Testis (tissue), 2 donors: ENCODE measurements at regions not wholly inside any gene's neighbourhood (a gene's known extent, or its start where the extent isn't known, plus 50 kb on each side); places are given as distances from the start of the nearest gene placed in this dataset.

Experiments used
- DNase-seq: peaks from one replicate; pipeline ENCODE4 v3.0.0-alpha.2; 2019
- H3K27ac ChIP-seq, 2 donors: fragments of 200-600 bp; sonication (generic); one replicate each; pipeline ENCODE4 v1.5.1; 2019
- H3K27me3 ChIP-seq: fragments of 200-600 bp; sonication (generic); one replicate; pipeline ENCODE4 v1.5.1; 2019
- H3K36me3 ChIP-seq: fragments of 200-600 bp; sonication (generic); one replicate; pipeline ENCODE4 v1.5.1; 2017; ENCODE audit warnings: low read depth; ENCODE audit errors: missing control alignments
- H3K4me1 ChIP-seq: fragments of 200-600 bp; sonication (generic); one replicate; pipeline ENCODE4 v1.5.1; 2019
- H3K4me3 ChIP-seq, 2 donors: fragments of 200-600 bp; sonication (generic); one replicate each; pipeline ENCODE4 v1.5.1; 2017 to 2019
- H3K9me3 ChIP-seq: fragments of 200-600 bp; sonication (generic); one replicate; pipeline ENCODE4 v1.5.1; 2017
- POLR2A ChIP-seq: fragments of 450-650 bp; IDR thresholded peaks from one replicate; pipeline ENCODE4 v1.6.1; 2017; ENCODE audit warnings: antibody characterized with exemption, mild to moderate bottlenecking, moderate library complexity
- WGBS, 2 donors: methylation state at CpG; one replicate each; pipeline ENCODE4 v1.1.5; 2018; 5-methylcytosine and 5-hydroxymethylcytosine counted together
- intact Hi-C: fragments of 100-400 bp; cut with DNase I; formaldehyde crosslinking; loops from one replicate; pipeline ENCODE4 v1.15.1; 2023; ENCODE audit warnings: low total_unique reads
- TF ChIP-seq, protein P1 (sequence below), 3 experiments: fragments of 450-650 bp in 2 of 3; fragments of 200-600 bp in 1 of 3; sonication (generic) in 1 of 3; IDR thresholded peaks; one replicate each; pipeline ENCODE4 v1.5.1; 2016 to 2019; ENCODE audit warnings: antibody characterized with exemption in 3 of 3, mild to moderate bottlenecking in 2 of 3, moderate library complexity in 1 of 3

DNA sequence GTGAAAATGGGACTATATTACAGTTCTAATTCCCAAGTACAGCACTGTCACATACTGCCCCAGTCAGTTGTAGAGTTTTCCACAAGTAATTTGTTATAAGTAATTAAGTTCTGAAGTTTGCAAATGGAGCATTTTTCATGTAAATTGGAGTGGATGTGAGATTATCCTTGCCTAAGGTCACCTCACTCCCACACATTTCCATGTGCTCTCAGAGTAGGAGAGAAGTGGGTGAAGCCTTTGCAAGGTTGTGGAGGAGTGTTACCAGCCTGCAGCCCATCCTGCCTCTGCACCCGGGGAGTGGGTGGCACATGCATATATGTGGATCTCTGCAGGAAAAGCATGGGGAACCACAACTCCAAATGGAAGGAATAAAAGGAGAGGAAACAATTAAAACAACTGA is 169.8 kb downstream of the CD47 start:
- intact Hi-C loops: no loop called here
- H3K4me3 ChIP-seq: no peak overlapping the region
- WGBS, 2 donors: 74 to 94% methylated on average over 1 of the region's 1 CpG
- H3K4me1 ChIP-seq: no peaks in the 10 kb centered on the region
- no peak overlapping the region for H3K27ac ChIP-seq
- no peaks in the 10 kb centered on the region for H3K9me3 ChIP-seq
- no peak for DNase-seq
- TF ChIP-seq POLR2A: no peak
- TF ChIP-seq, protein P1, sequence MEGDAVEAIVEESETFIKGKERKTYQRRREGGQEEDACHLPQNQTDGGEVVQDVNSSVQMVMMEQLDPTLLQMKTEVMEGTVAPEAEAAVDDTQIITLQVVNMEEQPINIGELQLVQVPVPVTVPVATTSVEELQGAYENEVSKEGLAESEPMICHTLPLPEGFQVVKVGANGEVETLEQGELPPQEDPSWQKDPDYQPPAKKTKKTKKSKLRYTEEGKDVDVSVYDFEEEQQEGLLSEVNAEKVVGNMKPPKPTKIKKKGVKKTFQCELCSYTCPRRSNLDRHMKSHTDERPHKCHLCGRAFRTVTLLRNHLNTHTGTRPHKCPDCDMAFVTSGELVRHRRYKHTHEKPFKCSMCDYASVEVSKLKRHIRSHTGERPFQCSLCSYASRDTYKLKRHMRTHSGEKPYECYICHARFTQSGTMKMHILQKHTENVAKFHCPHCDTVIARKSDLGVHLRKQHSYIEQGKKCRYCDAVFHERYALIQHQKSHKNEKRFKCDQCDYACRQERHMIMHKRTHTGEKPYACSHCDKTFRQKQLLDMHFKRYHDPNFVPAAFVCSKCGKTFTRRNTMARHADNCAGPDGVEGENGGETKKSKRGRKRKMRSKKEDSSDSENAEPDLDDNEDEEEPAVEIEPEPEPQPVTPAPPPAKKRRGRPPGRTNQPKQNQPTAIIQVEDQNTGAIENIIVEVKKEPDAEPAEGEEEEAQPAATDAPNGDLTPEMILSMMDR (IDR thresholded peaks at IDR 0.05): no peak
- H3K27me3 ChIP-seq: no peaks in the 10 kb centered on the region
- no peaks in the 10 kb centered on the region for H3K36me3 ChIP-seq

DNA sequence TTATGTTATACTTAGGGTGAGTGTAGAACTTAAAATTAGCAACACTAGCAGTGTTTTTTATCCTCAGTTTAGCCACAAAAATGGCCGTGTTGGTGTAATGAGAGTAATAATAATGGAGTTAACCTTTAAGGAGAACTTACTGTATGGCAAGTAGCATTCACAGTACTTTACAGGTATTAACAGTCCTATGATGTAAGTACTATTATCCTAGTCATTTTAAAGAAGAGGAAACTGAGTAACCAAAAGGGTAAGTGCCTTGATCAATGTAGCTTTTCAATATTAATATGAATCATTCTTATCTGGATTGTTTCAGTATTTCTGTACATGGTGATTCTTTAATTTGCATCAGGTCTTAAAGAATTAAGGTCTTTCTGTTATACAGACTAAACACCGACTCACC is 170.3 kb downstream of the CD47 start:
- H3K4me3 ChIP-seq: no peak overlapping the region
- no peaks in the 10 kb centered on the region for H3K9me3 ChIP-seq
- no peaks in the 10 kb centered on the region for H3K4me1 ChIP-seq
- H3K36me3 ChIP-seq: no peaks in the 10 kb centered on the region
- intact Hi-C loops: no loop called here
- DNase-seq: no peak
- WGBS, 2 donors: 90 to 93% methylated on average over 2 of the region's 2 CpGs
- no peak overlapping the region for H3K27ac ChIP-seq
- H3K27me3 ChIP-seq: no peaks in the 10 kb centered on the region
- TF ChIP-seq, protein P1 (IDR thresholded peaks at IDR 0.05): no peak
- no peak for TF ChIP-seq POLR2A

DNA sequence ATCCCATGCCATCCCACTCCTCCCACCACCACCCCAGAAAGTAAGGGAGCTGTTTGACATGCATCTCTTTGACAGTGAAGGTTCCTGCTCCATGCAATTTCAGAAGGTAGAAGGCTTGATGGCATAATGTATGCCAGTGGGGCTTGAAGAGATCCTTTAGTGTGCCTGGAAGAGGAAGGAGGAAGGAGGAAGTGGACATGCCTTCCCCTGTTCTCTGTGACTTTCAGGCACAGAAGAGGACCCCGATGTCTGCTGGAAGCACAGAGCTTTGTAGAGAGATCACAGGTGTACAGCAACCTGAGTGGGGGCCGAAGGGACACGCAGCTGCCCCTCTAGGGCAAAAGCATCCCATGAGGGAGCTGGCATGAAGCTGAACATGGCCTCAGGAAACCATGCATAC is 171.6 kb downstream of the CD47 start:
- no peak for TF ChIP-seq POLR2A
- TF ChIP-seq, protein P1 (IDR thresholded peaks at IDR 0.05): no peak
- no peak for DNase-seq
- intact Hi-C loops: no loop called here
- Histone ChIP-seq H3K4me1 (no peaks in the 10 kb centered on the region), H3K9me3 (no peaks in the 10 kb centered on the region), H3K27ac (no peak overlapping the region), H3K36me3 (no peaks in the 10 kb centered on the region), H3K4me3 (no peak overlapping the region), H3K27me3 (no peaks in the 10 kb centered on the region)
- 67 to 80% methylated on average over 3 of the region's 3 CpGs for WGBS, 2 donors

DNA sequence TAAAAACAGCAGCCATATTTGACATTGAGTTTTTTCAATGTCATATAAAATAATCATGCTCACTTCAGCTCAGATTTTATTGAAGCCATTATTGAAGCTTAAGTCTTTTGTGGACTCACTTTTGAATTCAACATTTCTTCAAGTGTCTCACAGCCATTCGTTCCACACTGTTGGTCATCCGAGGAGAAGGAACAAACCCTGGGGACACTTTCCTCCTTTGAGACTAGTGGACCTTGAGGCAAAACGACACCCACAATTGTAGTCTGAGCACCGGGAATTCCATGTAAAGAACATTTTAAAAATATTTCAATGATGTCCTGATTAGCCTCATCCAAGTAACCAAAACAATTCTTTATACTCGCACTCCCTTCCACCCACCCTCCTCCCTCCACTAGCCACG is 174.7 kb downstream of the CD47 start:
- no peaks in the 10 kb centered on the region for H3K9me3 ChIP-seq
- intact Hi-C loops: no loop called here
- H3K36me3 ChIP-seq: no peaks in the 10 kb centered on the region
- no peak overlapping the region for H3K4me3 ChIP-seq
- no peak for DNase-seq
- 73 to 76% methylated on average over 6 of the region's 6 CpGs for WGBS, 2 donors
- no peaks in the 10 kb centered on the region for H3K27me3 ChIP-seq
- TF ChIP-seq, protein P1 (IDR thresholded peaks at IDR 0.05): no peak
- no peak for TF ChIP-seq POLR2A
- H3K27ac ChIP-seq: no peak overlapping the region
- no peaks in the 10 kb centered on the region for H3K4me1 ChIP-seq

DNA sequence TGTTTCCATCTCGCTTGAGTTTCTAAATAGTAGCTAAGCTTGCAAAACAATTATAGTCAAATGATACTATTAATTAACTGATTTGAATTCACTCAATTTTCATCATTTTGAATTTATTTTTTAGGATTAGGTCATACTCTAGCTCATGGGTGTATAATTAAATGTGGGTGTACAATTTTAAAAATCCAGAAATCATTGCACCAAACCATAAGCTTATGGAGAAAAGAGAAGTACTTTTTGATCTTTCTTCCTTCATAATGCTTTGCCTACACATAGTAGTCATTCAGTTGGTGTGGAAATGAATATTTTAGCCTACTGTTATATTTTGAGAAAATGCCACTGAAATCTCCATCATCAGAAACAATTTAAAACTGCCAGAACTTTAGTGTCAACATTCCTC is 175.1 kb downstream of the CD47 start:
- Histone ChIP-seq H3K4me3 (no peak overlapping the region), H3K9me3 (no peaks in the 10 kb centered on the region), H3K27me3 (no peaks in the 10 kb centered on the region), H3K4me1 (no peaks in the 10 kb centered on the region), H3K27ac (no peak overlapping the region), H3K36me3 (no peaks in the 10 kb centered on the region)
- intact Hi-C loops: no loop called here
- WGBS, 2 donors: 84 to 94% methylated on average over 1 of the region's 1 CpG
- no peak for DNase-seq
- no peak for TF ChIP-seq POLR2A
- TF ChIP-seq, protein P1 (IDR thresholded peaks at IDR 0.05): no peak
